Neural progenitor cell (in vitro differentiated cells): ENCODE measurements at regions not wholly inside any gene's neighbourhood (a gene's known extent, or its start where the extent isn't known, plus 50 kb on each side); places are given as distances from the start of the nearest gene placed in this dataset.

Experiments used
- DNase-seq: peaks from one replicate; pipeline ENCODE4 v3.0.0-alpha.2; 2016; ENCODE audit warnings: low spot score
- H2AFZ ChIP-seq: fragments of 200-600 bp; sonication (generic); replicated peaks from 2 replicates; pipeline ENCODE4 v1.6.1; 2016; ENCODE audit warnings: antibody characterized with exemption
- H3F3A ChIP-seq: fragments of 200-600 bp; sonication (generic); 2 replicates; pipeline ENCODE4 v1.6.1; 2016; ENCODE audit warnings: antibody characterized with exemption, low read depth
- H3K27ac ChIP-seq: fragments of 200-600 bp; sonication (generic); 2 replicates; pipeline ENCODE4 v1.5.1; 2016; ENCODE audit warnings: mild to moderate bottlenecking
- H3K27me3 ChIP-seq: fragments of 200-600 bp; sonication (generic); 2 replicates; pipeline ENCODE4 v1.6.1; 2016; ENCODE audit warnings: mild to moderate bottlenecking, moderate library complexity
- H3K36me3 ChIP-seq: fragments of 200-600 bp; sonication (generic); 2 replicates; pipeline ENCODE4 v1.5.1; 2016
- H3K4me1 ChIP-seq: fragments of 200-600 bp; sonication (generic); 2 replicates; pipeline ENCODE4 v1.6.1; 2016; ENCODE audit warnings: mixed run types
- H3K4me2 ChIP-seq: fragments of 200-600 bp; sonication (generic); 2 replicates; pipeline ENCODE4 v1.6.1; 2016
- H3K4me3 ChIP-seq: fragments of 200-600 bp; sonication (generic); 2 replicates; pipeline ENCODE4 v1.5.1; 2016
- H3K79me2 ChIP-seq: fragments of 200-600 bp; sonication (generic); 2 replicates; pipeline ENCODE4 v1.6.1; 2016; ENCODE audit warnings: low read depth
- H3K9ac ChIP-seq: fragments of 200-600 bp; sonication (generic); 2 replicates; pipeline ENCODE4 v1.6.1; 2016
- H3K9me3 ChIP-seq: fragments of 200-600 bp; sonication (generic); 2 replicates; pipeline ENCODE4 v1.5.1; 2016; ENCODE audit warnings: low read depth
- H4K20me1 ChIP-seq: fragments of 200-600 bp; sonication (generic); 2 replicates; pipeline ENCODE4 v1.6.1; 2016; ENCODE audit warnings: low read depth
- H3K27ac Mint-ChIP-seq: 3 replicates; pipeline ENCODE4 v1.8.0; 2021; ENCODE audit warnings: mixed read lengths
- H3K27me3 Mint-ChIP-seq: 2 replicates; pipeline ENCODE4 v1.8.0; 2022; ENCODE audit warnings: low read depth, mild to moderate bottlenecking, inconsistent platforms, moderate library complexity, mixed read lengths; ENCODE audit not compliant: insufficient read depth
- H3K36me3 Mint-ChIP-seq: 3 replicates; pipeline ENCODE4 v1.8.0; 2021; ENCODE audit warnings: mixed read lengths
- H3K4me1 Mint-ChIP-seq: 3 replicates; pipeline ENCODE4 v1.8.0; 2021; ENCODE audit warnings: mixed read lengths
- H3K4me3 Mint-ChIP-seq: 3 replicates; pipeline ENCODE4 v1.8.0; 2021; ENCODE audit warnings: mild to moderate bottlenecking, moderate library complexity, mixed read lengths
- H3K9me3 Mint-ChIP-seq: 3 replicates; pipeline ENCODE4 v1.8.0; 2020; ENCODE audit warnings: mixed read lengths
- EZH2 ChIP-seq: fragments of 200-600 bp; sonication (generic); IDR thresholded peaks from 2 replicates; pipeline ENCODE4 v1.6.1; 2017; ENCODE audit warnings: antibody characterized with exemption, mild to moderate bottlenecking, moderate library complexity
- EZH2phosphoT487 ChIP-seq: fragments of 200-600 bp; sonication (generic); IDR thresholded peaks from 2 replicates; pipeline ENCODE4 v1.6.1; 2017; ENCODE audit warnings: antibody characterized with exemption
- TF ChIP-seq, protein P1 (sequence below): fragments of 200-600 bp; sonication (generic); IDR thresholded peaks from 2 replicates; pipeline ENCODE4 v1.5.1; 2017; ENCODE audit warnings: antibody characterized with exemption, mild to moderate bottlenecking

DNA sequence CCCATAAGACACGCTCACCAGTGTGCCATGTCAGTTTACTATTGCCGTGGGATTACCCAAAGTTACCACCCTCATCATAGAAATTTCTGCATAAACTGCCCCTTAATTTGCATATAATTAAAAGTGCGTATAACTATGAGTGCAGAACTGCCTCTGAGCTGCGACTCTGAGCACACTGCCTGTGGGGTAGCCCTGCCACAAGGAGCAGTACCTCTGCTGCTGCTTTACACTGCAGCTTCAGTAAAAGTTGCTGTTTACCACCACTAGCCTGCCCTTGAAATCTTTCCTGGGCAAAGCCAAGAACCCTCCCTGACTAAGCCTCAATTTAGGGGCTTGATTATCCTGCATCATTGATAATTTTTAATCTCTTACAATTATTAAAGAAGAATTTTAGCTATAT is 213.9 kb upstream of the MAP2 start:
- no peaks in the 10 kb centered on the region for H3K36me3 ChIP-seq
- no peaks in the 10 kb centered on the region for H3K9me3 Mint-ChIP-seq
- no peak overlapping the region for H3K4me3 ChIP-seq
- TF ChIP-seq EZH2 (no peak), EZH2phosphoT487 (no peak)
- TF ChIP-seq, protein P1, sequence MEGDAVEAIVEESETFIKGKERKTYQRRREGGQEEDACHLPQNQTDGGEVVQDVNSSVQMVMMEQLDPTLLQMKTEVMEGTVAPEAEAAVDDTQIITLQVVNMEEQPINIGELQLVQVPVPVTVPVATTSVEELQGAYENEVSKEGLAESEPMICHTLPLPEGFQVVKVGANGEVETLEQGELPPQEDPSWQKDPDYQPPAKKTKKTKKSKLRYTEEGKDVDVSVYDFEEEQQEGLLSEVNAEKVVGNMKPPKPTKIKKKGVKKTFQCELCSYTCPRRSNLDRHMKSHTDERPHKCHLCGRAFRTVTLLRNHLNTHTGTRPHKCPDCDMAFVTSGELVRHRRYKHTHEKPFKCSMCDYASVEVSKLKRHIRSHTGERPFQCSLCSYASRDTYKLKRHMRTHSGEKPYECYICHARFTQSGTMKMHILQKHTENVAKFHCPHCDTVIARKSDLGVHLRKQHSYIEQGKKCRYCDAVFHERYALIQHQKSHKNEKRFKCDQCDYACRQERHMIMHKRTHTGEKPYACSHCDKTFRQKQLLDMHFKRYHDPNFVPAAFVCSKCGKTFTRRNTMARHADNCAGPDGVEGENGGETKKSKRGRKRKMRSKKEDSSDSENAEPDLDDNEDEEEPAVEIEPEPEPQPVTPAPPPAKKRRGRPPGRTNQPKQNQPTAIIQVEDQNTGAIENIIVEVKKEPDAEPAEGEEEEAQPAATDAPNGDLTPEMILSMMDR = no peak
- no peak overlapping the region for H3K4me3 Mint-ChIP-seq
- no peak overlapping the region for H2AFZ ChIP-seq
- no peaks in the 10 kb centered on the region for H3K9me3 ChIP-seq
- no peak for DNase-seq
- no peak overlapping the region for H3K9ac ChIP-seq
- no peaks in the 10 kb centered on the region for H3K4me1 ChIP-seq
- no peaks in the 10 kb centered on the region for H3F3A ChIP-seq
- H3K4me1 Mint-ChIP-seq = no peaks in the 10 kb centered on the region
- no peak overlapping the region for H3K27ac Mint-ChIP-seq
- no peak overlapping the region for H3K27ac ChIP-seq
- no peaks in the 10 kb centered on the region for H3K36me3 Mint-ChIP-seq
- H3K27me3 Mint-ChIP-seq = no peaks in the 10 kb centered on the region
- no peaks in the 10 kb centered on the region for H3K27me3 ChIP-seq
- H4K20me1 ChIP-seq = no peaks in the 10 kb centered on the region
- H3K79me2 ChIP-seq = no peaks in the 10 kb centered on the region
- H3K4me2 ChIP-seq = no peak overlapping the region

DNA sequence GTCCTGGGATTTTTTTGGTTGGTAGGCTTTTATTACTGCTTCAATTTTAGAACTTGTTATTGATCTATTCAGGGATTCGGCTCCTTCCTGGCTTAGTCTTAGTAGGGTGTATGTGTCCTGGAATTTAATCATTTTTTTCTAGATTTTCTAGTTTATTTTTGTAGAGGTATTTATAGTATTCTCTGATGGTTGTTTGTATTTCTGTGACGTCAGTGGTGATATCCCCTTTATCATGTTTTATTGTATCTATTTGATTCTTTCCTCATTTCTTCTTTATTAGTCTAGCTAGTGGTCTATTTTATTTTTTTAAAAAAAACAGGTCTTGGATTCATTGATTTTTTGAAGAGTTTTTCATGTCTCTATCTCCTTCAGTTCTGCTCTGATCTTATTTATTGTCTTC is 193.3 kb upstream of the MAP2 start:
- Histone ChIP-seq H3K9ac (no peak overlapping the region), H3K79me2 (no peaks in the 10 kb centered on the region), H3K4me3 (no peak overlapping the region), H3K27me3 (no peaks in the 10 kb centered on the region), H3K4me1 (no peaks in the 10 kb centered on the region), H3K9me3 (no peaks in the 10 kb centered on the region), H4K20me1 (no peaks in the 10 kb centered on the region), H3K36me3 (no peaks in the 10 kb centered on the region), H3K4me2 (no peak overlapping the region), H3F3A (no peaks in the 10 kb centered on the region), H2AFZ (no peak overlapping the region), H3K27ac (no peak overlapping the region)
- Mint-ChIP-seq H3K27ac (no peak overlapping the region), H3K9me3 (no peaks in the 10 kb centered on the region), H3K27me3 (no peaks in the 10 kb centered on the region), H3K4me1 (no peaks in the 10 kb centered on the region), H3K36me3 (no peaks in the 10 kb centered on the region), H3K4me3 (no peak overlapping the region)
- no peak for DNase-seq
- TF ChIP-seq EZH2 (no peak), EZH2phosphoT487 (no peak)
- TF ChIP-seq, protein P1 = no peak

DNA sequence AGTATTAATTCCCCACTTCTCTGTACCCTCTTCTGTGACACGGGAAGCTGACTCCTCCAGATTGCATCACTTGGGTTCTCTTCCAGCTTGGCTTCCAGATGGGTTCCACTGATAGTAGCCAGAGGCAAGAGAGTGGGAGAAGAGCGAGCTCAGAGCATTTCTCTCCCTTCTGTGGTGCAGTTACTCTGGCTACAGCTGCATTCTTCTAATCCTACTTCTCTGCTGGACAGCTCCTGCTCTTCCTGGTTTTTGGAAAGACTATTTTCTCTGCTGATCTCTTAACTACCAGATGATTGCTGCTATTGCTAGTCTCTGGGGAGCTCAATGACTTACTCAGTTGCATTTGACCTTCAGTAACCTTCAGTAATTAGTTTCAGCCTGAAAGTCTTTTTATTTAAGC is 187.5 kb upstream of the MAP2 start:
- Histone ChIP-seq H4K20me1 (no peaks in the 10 kb centered on the region), H3K9ac (no peak overlapping the region), H3K79me2 (no peaks in the 10 kb centered on the region), H3K4me2 (no peak overlapping the region), H3K4me3 (no peak overlapping the region), H3K36me3 (no peaks in the 10 kb centered on the region), H3F3A (no peaks in the 10 kb centered on the region), H3K27ac (no peak overlapping the region), H3K4me1 (no peaks in the 10 kb centered on the region), H2AFZ (no peak overlapping the region), H3K27me3 (no peaks in the 10 kb centered on the region), H3K9me3 (no peaks in the 10 kb centered on the region)
- H3K27me3 Mint-ChIP-seq = peaks cover 2% of the 10 kb centered on the region
- H3K27ac Mint-ChIP-seq = no peak overlapping the region
- H3K4me3 Mint-ChIP-seq = no peak overlapping the region
- no peaks in the 10 kb centered on the region for H3K36me3 Mint-ChIP-seq
- peaks cover 9% of the 10 kb centered on the region for H3K9me3 Mint-ChIP-seq
- TF ChIP-seq EZH2 (no peak), EZH2phosphoT487 (no peak)
- TF ChIP-seq, protein P1 = no peak
- peaks cover 4% of the 10 kb centered on the region for H3K4me1 Mint-ChIP-seq
- peak; percentile 24 for DNase-seq
